NCI-H748 (cell line): ENCODE measurements at regions not wholly inside any gene's neighbourhood (a gene's known extent, or its start where the extent isn't known, plus 50 kb on each side); places are given as distances from the start of the nearest gene placed in this dataset.

ENCODE experiments used
- DNase-seq: peaks from one replicate; lab custom pipeline; 2025; ENCODE audit not compliant: unreplicated experiment; lab: John Stamatoyannopoulos, UW

DNA sequence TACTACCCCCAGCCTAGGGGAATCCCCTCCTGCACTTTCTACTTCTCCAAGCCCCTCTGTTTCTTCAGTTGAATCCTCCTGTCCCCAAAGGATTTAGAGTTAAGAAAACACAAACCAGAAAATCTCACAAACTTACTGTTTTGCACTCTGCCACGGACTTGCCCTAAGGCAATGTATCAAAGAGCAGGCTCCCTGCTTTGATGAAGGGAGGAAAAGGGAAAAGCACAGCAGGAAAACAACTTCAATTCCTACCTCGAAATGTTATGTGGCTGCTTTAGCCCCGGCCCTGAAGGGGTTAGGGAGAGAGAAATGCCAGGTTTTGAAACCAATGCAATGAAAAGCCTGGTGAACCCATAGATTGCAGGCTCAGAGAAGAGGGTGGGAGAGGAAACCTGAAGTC, 254.7 kb downstream of the MAN2A1 start:
- DNase-seq = no peak

DNA sequence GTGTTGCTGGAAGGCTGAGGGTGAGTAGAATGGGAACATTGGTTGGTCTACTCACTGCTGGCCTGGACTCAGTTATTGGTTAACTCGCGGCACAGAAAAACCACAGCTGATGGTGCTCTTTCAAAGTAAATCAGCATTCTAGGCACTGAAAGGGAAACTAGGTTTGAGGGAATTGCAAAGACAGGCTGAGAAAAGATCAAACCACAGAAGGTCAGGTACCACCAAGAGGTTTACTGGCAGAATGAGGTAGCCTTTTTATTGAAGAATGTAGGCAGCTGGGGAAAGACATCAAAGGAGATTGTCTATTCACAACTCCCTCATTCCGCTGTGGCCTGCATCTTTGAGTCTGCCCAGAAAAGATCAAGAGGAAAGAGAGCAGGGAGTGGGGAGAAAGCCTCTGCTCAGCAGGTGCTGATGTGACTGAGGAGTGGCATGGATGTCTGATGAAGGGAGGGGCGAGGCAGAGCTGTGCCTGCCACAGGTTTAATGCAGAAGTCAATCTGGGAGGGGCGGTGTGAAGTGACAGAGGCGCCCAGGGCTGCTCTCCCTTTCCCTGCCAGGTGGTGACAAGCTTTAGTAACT, 255.5 kb downstream of the MAN2A1 start:
- no peak for DNase-seq

DNA sequence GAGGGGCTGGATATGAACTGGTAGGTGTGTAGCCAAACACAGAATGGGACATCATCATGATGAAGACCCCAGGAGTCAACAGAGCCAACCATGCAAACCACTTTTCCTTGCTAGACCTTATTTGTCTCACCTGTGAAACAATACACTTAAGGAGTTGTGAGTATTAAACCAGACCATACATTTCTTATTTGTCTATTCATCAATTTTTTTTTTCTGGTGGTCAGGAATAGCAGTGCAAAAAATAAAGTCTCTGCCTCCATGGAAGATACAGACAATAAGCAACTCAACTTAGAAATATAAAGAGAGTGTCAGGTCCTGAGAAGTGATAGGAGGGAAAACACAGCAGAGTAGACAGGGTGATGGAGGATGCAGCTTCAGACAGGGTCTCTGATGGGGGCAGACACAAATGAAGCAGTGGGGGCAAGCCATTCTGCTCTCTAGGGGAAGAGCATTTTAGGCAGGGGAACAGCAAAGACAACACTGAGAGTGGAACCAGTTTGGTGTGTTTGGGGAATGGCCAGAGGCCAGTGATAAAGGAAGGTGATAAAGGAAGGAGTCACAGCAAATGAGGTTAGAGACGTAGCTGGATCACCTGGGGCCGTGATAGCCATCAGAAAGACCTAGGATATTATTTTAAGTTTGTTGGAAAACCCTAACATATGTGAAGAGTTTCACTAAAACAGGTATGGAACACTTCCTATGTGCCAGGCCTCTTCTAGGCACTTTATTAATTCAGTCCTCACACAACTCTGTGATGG, 256.2 kb downstream of the MAN2A1 start:
- no peak for DNase-seq

DNA sequence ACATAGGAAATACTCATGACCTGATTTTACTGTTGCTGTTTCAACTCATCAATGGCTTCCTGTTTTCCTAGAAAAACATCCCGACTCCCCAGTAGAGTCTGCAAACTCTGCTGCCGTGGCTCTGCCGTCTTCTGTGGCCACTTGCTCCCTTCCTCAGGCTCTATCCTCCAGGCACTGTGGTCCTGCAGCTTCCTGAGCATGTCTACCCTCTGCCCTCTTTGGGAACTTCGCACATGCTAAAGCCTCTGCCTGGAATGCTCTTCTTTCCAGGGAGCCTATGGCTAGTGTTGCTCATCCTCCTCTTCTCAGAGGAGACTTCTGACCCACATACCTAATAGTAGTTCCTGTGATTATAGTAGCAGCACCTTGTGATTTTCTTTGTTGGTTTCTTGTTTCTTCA, 256.9 kb downstream of the MAN2A1 start:
- DNase-seq = no peak

DNA sequence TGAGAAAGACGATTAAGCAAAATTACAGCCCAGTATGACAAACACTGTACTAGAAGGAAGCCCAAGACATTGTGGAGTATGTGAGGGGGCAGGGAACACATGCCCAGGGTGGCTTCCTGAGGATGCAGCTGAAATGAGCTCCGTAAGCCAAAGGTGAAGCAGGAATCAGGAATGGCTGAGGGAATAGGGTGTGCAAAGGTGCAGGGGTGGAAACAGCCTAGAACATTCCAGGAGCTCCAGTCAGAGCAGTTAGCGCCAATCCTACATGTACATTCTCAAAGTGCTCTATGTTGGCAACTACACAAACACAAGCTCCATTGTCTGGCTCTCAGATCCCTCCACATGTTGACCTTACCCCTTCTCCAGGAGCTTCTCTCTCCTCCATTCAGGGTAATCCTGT, 257.9 kb downstream of the MAN2A1 start:
- no peak for DNase-seq

DNA sequence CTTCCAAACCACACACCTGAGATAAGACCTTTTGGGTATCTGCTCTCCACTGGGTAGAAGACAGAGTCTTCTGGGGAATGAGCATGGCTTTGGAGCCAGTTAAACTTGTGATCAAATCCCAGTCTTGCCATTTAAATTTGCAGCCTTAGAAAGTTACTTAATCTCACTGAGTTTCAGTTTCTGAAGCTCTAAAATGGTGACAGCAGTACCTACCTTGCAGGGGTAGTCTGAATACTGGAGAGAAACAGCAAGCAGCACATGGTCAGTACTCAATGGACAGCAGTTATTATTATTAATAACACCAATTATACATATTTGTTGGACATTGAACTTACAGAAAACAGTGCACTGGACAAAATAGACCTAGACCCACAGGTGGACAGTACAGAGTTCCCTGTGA, 260.9 kb downstream of the MAN2A1 start:
- DNase-seq = no peak

DNA sequence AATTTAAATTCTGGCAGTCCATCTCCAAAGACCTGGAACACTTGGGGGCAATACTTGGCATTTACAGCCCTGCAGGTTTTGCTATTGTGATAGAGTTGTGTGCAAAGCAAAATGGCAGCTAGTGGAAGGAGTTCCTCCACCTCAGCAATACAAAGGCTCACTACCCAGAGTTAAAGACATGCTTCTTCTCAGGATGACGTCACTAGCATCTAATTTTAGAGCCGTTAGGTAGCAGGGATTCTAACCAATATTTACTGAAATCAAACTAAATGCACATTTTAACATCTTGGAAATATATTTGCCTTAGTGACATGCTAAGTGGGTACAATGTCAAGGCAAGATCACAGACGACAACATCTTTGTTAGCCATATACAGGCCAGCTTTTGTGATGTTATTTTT, 261.6 kb downstream of the MAN2A1 start:
- no peak for DNase-seq

DNA sequence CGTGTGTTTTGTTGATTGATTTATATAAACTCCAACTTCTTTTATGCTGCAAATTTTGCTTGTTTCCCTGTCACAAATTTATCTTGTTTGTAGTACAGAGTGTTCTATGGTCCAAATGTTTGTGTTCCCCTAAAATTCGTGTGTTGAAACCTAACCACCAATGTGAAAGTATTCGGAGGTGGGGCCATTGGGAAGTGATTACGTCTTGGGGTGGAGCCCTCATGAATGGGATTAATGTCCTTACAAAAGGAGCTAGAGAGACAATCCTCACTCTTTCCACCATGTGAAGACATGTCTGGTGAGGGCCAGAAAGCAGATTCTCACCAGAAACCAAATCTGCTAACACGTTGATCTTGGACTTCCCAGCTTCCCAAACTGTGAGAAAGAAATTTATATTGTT, 262.0 kb downstream of the MAN2A1 start:
- no peak for DNase-seq

DNA sequence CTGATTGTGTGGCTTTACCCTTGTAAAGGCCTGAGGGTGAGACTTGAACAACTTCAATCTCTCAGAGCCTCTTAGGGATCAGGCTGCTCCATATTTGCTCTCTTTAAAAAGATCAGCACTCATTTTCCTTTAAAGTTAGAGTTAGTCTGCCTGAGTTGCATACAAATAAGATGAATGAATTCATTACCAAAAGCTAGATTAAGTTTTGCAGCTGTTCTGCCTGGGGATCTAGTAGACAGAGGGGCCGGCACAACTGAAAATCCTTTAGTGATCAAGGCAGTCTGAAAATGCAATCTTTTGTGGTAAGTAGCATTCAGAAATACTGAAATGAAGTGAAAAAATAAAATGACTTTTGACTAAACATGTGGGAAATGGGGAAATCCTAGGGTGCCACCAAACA, 264.0 kb downstream of the MAN2A1 start:
- no peak for DNase-seq

DNA sequence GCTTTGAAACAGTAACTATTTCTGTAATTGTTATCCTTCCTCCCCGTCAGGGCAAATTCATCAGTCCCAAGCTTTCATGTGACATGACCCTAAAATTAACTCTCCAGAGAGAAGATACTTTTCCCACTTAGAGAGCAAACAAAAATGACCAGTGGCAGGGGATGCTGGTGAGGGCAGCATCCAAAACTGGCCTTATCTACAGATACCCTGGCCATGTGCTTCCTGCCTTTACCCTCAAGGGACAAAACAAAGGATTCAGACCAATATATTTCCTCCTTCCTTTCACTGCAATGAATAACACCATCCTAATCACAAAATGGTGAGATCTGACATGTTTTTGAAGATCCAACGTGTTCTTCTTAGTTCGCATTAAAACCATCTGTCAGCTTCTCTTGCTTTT, 267.2 kb downstream of the MAN2A1 start:
- no peak for DNase-seq

DNA sequence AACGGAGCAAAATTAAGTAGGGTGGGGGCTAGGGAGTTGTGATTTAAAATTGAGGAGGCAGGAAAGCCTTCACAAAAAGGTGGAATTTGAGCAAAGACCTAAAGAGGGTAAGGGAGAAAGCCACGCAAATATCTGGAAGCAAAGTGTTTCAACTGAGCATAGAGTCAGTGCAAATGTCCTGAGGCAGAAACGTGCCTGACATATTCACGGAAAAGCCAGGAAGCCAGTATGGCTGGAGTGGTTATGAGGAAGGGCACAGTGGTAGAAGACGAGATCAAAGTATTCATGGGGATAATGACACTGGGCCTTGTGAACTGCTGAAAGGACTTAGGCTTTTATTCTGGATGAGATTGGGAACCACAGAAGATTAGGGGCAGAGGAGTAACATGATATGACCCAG, 268.4 kb downstream of the MAN2A1 start:
- DNase-seq = no peak

DNA sequence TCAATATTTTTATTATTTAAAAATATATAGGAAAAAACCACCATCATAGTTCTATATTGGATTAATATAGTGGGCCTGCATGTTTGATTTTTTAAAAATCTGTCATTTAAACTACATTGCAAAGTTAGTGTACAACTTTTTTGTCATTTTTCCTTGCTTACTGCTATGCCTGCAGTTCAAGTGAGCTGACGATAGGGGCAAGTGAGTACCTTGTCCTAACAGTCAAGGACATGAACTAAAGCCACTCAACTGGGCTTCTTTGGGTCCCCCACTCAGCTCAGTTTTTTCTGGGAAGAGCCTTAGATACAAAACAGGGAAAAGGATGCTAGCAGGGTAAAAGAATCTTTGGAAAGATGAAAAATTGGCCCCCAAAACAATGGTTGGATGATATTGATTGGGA, 269.9 kb downstream of the MAN2A1 start:
- DNase-seq = no peak

DNA sequence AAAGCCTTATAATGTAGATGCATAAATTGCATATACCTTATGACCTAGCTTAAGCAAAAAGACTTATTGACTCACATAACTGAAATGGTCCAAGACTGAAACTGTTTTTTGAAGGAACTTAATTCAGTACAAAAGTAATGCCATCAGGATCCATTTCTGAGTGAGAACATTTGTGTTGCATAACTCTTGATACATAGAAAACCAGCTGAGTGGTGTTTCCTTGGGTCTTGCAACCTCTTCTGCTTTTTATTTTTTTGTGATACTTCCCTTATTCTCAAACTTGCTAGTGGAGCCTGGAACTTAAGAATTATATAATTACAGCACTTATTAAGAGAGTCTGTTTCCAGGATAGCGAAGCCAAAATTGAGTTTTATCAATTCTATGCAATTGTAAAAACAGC, 272.0 kb downstream of the MAN2A1 start:
- DNase-seq = no peak

DNA sequence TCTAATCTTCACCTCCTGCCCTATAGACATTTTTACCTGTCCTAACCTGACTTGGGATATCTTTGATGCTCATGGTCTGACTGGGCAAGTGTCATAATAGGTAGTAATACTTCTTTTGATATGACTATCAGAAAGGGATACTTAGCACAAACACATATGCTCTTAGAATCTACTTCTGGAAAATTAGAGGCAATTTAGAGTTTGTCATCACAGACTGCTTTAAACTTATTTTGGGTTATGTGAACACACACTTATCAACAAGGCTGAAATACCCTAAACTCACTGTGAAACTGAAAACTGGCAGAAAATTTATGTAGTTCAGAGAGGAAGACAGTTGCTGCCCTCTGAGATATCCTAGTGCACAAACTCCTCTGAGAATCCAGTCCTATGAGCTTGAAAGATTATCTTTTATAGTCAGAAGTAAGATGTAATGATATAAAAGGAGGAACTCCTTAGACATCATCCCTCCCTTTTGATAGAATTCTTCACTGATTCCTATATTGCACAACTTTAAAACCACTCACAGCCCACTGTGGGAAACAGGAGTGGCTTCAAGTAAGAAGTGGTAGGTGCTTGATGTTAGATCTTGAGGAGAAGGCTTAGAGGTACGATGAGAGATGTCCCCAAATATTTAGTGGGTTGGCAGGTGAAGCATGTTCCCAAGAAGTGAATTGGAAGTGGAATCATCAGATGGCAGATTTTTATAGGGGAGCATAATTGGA, 273.3 kb downstream of the MAN2A1 start:
- DNase-seq = no peak

DNA sequence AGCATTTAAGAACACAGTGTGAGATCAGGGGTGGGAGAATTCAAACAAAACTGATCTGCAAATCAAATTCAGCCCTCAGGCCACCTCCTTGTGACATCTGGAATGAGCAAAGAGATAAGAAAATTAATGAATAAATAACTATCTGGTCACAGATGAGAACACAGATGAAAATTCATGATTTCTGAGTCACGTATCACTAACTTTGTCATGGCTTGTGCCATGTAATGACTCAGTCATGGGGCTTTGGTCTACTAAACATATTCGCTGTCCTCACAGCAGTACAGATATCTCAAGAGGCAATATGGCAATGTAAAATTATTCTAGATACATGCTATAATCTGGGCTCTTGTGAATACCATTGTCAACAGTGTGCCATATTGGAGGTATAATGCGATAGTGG, 274.4 kb downstream of the MAN2A1 start:
- DNase-seq = no peak

DNA sequence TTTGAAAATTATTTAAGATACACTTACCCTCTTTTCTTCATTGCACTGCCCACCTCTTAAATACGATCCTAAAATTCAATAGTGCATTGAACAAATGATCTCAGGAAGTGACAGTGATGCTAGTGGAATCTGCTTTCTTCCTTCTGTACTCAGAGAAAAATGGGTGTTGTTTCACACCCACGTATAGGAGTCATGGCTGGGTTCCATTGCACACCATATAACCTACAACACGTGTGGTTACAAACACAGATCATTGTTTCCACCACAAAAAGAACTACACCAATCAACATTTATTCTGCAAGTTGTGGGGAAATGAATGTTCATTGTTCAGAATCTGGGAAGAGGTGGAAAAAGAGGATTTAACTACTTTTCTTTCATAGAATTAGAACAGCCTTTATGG, 275.9 kb downstream of the MAN2A1 start:
- no peak for DNase-seq

DNA sequence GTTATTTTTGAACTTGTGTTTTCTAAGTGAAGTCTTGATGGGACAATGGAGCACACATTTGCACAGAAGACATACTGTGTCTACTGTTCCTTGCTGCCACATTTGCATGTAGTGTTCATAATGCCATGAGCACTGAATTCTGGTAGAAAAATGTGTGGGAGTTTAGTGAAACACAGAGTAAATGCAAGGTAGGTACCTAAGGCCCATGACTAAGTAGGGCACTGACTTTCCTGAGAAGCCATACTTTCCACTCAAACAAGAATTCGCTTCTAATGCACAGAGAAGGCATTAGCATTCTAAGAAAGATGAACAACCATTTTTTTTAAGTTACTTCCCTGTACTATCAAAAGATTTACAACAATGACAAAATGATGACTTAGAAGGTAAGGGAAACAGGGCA, 282.2 kb downstream of the MAN2A1 start:
- DNase-seq = no peak

DNA sequence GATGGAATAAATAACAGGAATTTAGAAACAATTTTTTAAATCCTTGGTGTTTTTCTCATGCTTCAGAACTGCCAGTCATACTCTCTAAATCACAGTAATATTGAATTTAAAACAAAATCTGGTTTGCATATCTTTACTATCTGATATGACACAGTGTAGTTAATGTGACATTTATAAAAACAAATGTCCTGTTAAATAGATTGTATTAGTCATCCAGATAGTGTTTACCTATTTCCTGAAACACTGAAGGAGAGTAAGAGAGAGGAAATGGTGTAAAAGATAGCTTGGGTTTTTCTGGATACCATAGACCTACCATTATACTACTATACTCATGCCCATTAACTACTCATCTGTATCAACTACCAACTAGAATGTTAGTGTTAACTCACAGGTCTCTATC, 292.3 kb downstream of the MAN2A1 start:
- no peak for DNase-seq

DNA sequence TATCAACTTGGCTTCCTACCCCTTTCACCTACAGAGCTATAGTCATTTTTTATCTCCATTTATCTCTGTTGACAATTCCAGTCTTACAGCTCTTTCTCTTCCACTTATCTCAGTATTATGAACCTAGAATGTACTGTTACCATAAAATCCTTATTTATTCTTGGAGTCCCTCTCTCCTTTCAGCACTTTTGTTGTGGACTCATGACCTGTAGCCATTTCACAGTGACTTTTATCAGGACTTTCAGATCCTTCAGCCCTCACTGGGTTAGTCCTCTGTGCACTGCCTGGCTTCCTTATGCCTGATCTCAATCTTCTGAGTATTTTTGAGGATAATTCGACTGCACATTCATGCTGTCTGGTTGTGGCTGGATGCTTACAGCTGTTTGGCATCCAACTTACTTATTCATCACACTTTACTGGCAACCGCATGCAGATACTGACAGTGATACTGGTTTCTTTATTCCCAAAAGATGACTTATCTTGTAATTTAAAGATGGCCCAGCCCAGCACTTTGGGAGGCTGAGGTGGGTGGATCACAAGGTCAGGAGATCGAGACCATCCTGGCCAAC, 293.3 kb downstream of the MAN2A1 start:
- DNase-seq = no peak

DNA sequence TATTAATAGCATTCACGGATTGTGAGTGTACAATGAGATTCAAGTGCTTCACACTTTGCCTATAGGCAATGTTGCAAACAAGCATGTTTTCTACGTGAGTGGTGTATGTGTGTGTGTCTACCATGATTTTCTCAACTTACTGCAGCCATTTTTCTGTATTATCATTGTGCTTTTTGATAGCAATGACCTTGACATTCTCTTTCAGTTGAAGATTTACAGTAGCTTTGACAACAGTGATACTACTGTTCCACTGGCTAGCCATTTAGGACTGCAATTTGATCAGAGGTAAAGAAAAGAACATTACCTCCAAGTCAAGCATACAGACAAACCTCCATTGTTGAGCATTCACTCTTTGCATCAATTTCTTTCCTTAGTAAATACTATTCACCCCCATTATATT, 297.0 kb downstream of the MAN2A1 start:
- no peak for DNase-seq

DNA sequence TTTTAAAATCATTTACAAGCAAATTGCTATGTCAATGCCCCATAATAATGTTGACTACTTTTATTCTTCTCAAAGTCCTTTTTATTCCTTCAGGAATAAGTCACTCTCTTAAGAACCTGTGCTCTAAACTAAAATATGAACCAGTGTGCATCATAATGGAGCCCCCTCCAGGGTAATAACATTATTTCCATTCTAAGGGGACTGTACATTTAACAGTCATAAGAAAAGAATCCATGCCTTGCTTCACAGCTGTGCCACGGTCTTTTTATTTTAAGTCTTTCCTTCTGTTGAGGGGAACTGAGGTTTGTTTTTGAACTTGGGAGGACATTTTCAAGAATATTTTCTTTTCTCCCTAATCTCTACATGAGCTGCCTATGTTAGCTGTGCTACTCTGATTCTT, 297.6 kb downstream of the MAN2A1 start:
- DNase-seq = no peak

DNA sequence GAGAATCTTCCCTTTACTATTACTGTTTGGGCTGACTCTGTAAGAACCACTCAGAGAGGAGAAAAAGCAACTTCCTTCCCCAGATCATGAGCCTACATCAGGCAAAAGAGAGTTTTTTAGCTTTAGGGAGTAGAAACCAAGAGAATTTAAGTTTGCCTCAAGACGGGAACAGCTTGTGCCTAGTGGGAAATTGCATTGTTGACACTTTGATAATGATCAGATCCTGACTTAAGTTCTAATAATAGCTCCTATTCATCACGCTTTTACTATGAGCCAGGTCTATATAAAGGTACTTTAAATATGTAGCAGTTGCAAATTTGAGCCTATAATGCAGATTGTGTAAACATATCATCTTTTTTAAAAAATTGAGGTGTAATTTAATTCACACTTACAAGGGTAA, 298.2 kb downstream of the MAN2A1 start:
- DNase-seq = no peak
